A549 (cell line): ENCODE measurements at regions not wholly inside any gene's neighbourhood (a gene's known extent, or its start where the extent isn't known, plus 50 kb on each side); places are given as distances from the start of the nearest gene placed in this dataset.

Source experiments
- ATAC-seq, 2 experiments: fragments of 200-7000 bp in 1 of 2; fragments of >200 bp in 1 of 2; cut with Nextera tagmentation in 1 of 2; cut with Tn5 transposase in 1 of 2; 3 replicates each; pipeline versions ENCODE4 v1.8.0 to v1.9.1; 2018 to 2020; ENCODE audit warnings: mild to moderate bottlenecking in 1 of 2, moderate library complexity in 1 of 2
- CTCF ChIA-PET: fragments of 300-600 bp; sonication (Branson Sonifier 250); formaldehyde crosslinking; extraction: SDS; loops from one replicate; lab custom pipeline; 2021; ENCODE audit warnings: antibody characterized with exemption, inconsistent platforms; lab: Yijun Ruan, JAX
- POLR2A ChIA-PET: fragments of 350-600 bp; formaldehyde crosslinking; extraction: SDS; loops from one replicate; lab custom pipeline; 2021; ENCODE audit warnings: antibody characterized with exemption, inconsistent platforms; lab: Yijun Ruan, JAX
- DNase-seq, 2 experiments: peaks; one replicate each; pipeline versions ENCODE4 v3.0.0 to v3.0.0-alpha.2; 2011 to 2016; ENCODE audit warnings: low read depth in 1 of 2, low spot score in 1 of 2
- FAIRE-seq: peaks from 2 replicates; lab custom pipeline; 2011; peaks lifted over from hg19 to GRCh38; lab: Jason Lieb, UNC
- H3K27ac ChIP-seq, 2 experiments: fragments of >200 bp; sonication (Bioruptor Twin); formaldehyde crosslinking; 3 replicates each; pipeline ENCODE4 v1.5.1; 2016 to 2017
- H3K4me1 ChIP-seq: fragments of >200 bp; sonication (Bioruptor Twin); formaldehyde crosslinking; 3 replicates; pipeline ENCODE4 v1.6.1; 2016
- H3K4me2 ChIP-seq: fragments of >200 bp; sonication (Bioruptor Twin); formaldehyde crosslinking; 3 replicates; pipeline ENCODE4 v1.6.1; 2016
- H3K4me3 ChIP-seq: fragments of >200 bp; sonication (Bioruptor Twin); formaldehyde crosslinking; 3 replicates; pipeline ENCODE4 v1.5.1; 2016
- H3K9me3 ChIP-seq: fragments of >200 bp; sonication (Bioruptor Twin); formaldehyde crosslinking; 3 replicates; pipeline ENCODE4 v1.6.1; 2016
- BCL3 ChIP-seq: fragments of >200 bp; sonication (Bioruptor Twin); formaldehyde crosslinking; IDR thresholded peaks from 3 replicates; pipeline ENCODE4 v1.6.1; 2016
- CHD2 ChIP-seq: fragments of 150-350 bp; IDR thresholded peaks from 2 replicates; pipeline ENCODE4 v1.6.1; 2014; ENCODE audit warnings: low read length; ENCODE audit not compliant: partially characterized antibody
- CHD4 ChIP-seq: fragments of 200-600 bp; sonication (generic); IDR thresholded peaks from 2 replicates; pipeline ENCODE4 v1.6.1; 2016; ENCODE audit warnings: antibody characterized with exemption, mild to moderate bottlenecking, borderline replicate concordance
- E2F6 ChIP-seq: IDR thresholded peaks from 2 replicates; pipeline ENCODE4 v1.6.1; 2012; ENCODE audit warnings: low read depth, borderline replicate concordance
- EHF ChIP-seq: fragments of 250-450 bp; sonication (Bioruptor Pico); IDR thresholded peaks from 2 replicates; pipeline ENCODE4 v1.5.0; 2020; ENCODE audit warnings: mild to moderate bottlenecking
- EHMT2 ChIP-seq: fragments of 200-600 bp; sonication (generic); IDR thresholded peaks from 2 replicates; pipeline ENCODE4 v1.6.1; 2016; ENCODE audit warnings: antibody characterized with exemption, low read depth, mild to moderate bottlenecking, moderate library complexity
- EP300 ChIP-seq, 2 experiments: fragments of >200 bp; sonication (Bioruptor Twin); formaldehyde crosslinking; IDR thresholded peaks; 2 replicates in 1 of 2; 3 replicates in 1 of 2; pipeline ENCODE4 v1.6.1; 2016 to 2017
- ESRRA ChIP-seq: fragments of 150-350 bp; IDR thresholded peaks from 2 replicates; pipeline ENCODE4 v1.6.1; 2014; ENCODE audit warnings: mild to moderate bottlenecking, low read length, borderline replicate concordance
- FOSL2 ChIP-seq, 2 experiments: fragments of 450-650 bp in 1 of 2; fragments of >200 bp in 1 of 2; sonication (Bioruptor Twin) in 1 of 2; formaldehyde crosslinking; IDR thresholded peaks; 2 replicates each; pipeline versions ENCODE4 v1.5.0 to v1.6.1; 2016 to 2020; ENCODE audit warnings: mild to moderate bottlenecking in 1 of 2, moderate library complexity in 1 of 2
- FOXS1 ChIP-seq: fragments of 250-450 bp; sonication (Bioruptor Pico); IDR thresholded peaks from 2 replicates; pipeline ENCODE4 v1.5.0; 2020; ENCODE audit warnings: mild to moderate bottlenecking, moderate library complexity
- GATA3 ChIP-seq: IDR thresholded peaks from 2 replicates; pipeline ENCODE4 v1.6.1; 2012; ENCODE audit warnings: borderline replicate concordance
- HDAC2 ChIP-seq: fragments of 200-600 bp; sonication (generic); IDR thresholded peaks from 2 replicates; pipeline ENCODE4 v1.6.1; 2016
- HOXB5 ChIP-seq: fragments of 250-450 bp; sonication (Bioruptor Pico); IDR thresholded peaks from 2 replicates; pipeline ENCODE4 v1.5.0; 2020; ENCODE audit warnings: mild to moderate bottlenecking, moderate library complexity
- KDM1A ChIP-seq: fragments of 200-600 bp; sonication (generic); IDR thresholded peaks from 2 replicates; pipeline ENCODE4 v1.6.1; 2016; ENCODE audit warnings: low read depth, mild to moderate bottlenecking
- MYC ChIP-seq: IDR thresholded peaks from 2 replicates; pipeline ENCODE4 v1.6.1; 2012; ENCODE audit warnings: mild to moderate bottlenecking, inconsistent platforms, low read length, improper control_type of control experiment, borderline replicate concordance
- NPAS2 ChIP-seq: fragments of 250-450 bp; sonication (Bioruptor Pico); IDR thresholded peaks from 2 replicates; pipeline ENCODE4 v1.8.0; 2022; ENCODE audit warnings: mild to moderate bottlenecking, moderate library complexity, borderline replicate concordance
- PBX3 ChIP-seq: IDR thresholded peaks from 2 replicates; pipeline ENCODE4 v1.6.1; 2012
- POLR2AphosphoS2 ChIP-seq: conservative IDR thresholded peaks from 2 replicates; pipeline ENCODE4 v1.6.1; 2012; ENCODE audit warnings: low read length, improper control_type of control experiment, inconsistent platforms
- RAD21 ChIP-seq, 2 experiments: fragments of >200 bp in 1 of 2; sonication (Bioruptor Twin) in 1 of 2; formaldehyde crosslinking in 1 of 2; IDR thresholded peaks in 1 of 2; conservative IDR thresholded peaks in 1 of 2; 2 replicates in 1 of 2; 3 replicates in 1 of 2; pipeline ENCODE4 v1.6.1; 2012 to 2018; ENCODE audit warnings: inconsistent platforms in 1 of 2
- RNF2 ChIP-seq: fragments of 200-600 bp; sonication (generic); IDR thresholded peaks from 2 replicates; pipeline ENCODE4 v1.6.1; 2016; ENCODE audit warnings: low read depth, mild to moderate bottlenecking, antibody characterized with exemption, moderate library complexity, borderline replicate concordance
- SREBF2 ChIP-seq: fragments of 450-650 bp; IDR thresholded peaks from 2 replicates; pipeline ENCODE4 v1.6.1; 2014; ENCODE audit warnings: mild to moderate bottlenecking, moderate library complexity
- TFCP2L1 ChIP-seq: fragments of 250-450 bp; sonication (Bioruptor Pico); IDR thresholded peaks from 2 replicates; pipeline ENCODE4 v1.5.0; 2021; ENCODE audit warnings: mild to moderate bottlenecking
- USF2 ChIP-seq: fragments of 450-650 bp; IDR thresholded peaks from 2 replicates; pipeline ENCODE4 v1.6.1; 2014; ENCODE audit warnings: antibody characterized with exemption
- ZC3H11A ChIP-seq: fragments of 450-650 bp; IDR thresholded peaks from 2 replicates; pipeline ENCODE4 v1.6.1; 2014; ENCODE audit warnings: antibody characterized with exemption, mild to moderate bottlenecking
- ZNF302 ChIP-seq: fragments of 250-450 bp; sonication (Bioruptor Pico); IDR thresholded peaks from 2 replicates; pipeline ENCODE4 v1.9.0; 2021; ENCODE audit warnings: inconsistent platforms, mild to moderate bottlenecking, moderate library complexity
- WGBS: methylation state at CpG from one replicate; pipeline ENCODE4 v1.1.6; 2017; ENCODE audit errors: missing lambda C conversion rate; 5-methylcytosine and 5-hydroxymethylcytosine counted together

- no peak overlapping the region for H3K4me3 ChIP-seq
- ChIA-PET CTCF (no interaction called here), POLR2A (no interaction called here)
- ATAC-seq (no peak), FAIRE-seq (no peak), DNase-seq (no peak)
- no peak overlapping the region for H3K27ac ChIP-seq
- no peaks in the 10 kb centered on the region for H3K9me3 ChIP-seq
- H3K4me2 ChIP-seq = no peak overlapping the region
- under 1% methylated on average over 5 of the region's 5 CpGs for WGBS
- no peaks in the 10 kb centered on the region for H3K4me1 ChIP-seq
- TF ChIP-seq ZNF302 (CRISPR knock-in tag) = no peak
- TF ChIP-seq TFCP2L1 (CRISPR knock-in tag) = no peak
- no peak for TF ChIP-seq EHMT2
- TF ChIP-seq CHD4 = no peak
- no peak for TF ChIP-seq USF2
- no peak for TF ChIP-seq CHD2
- no peak for TF ChIP-seq FOXS1
Observed at GRCh38 chr1:57546549-57547330, 122.9 kb upstream of the DAB1 start.

GRCh38 chr1:57544345-57544744, 120.5 kb upstream of the DAB1 start:
- CTCF ChIA-PET = no interaction called here
- ATAC-seq (no peak), DNase-seq (no peak)
- Histone ChIP-seq H3K27ac (no peak overlapping the region), H3K4me1 (no peaks in the 10 kb centered on the region), H3K9me3 (no peaks in the 10 kb centered on the region)
- no peak for TF ChIP-seq E2F6
- TF ChIP-seq EHF (CRISPR knock-in tag) = no peak
- TF ChIP-seq PBX3 = no peak
- TF ChIP-seq GATA3 = no peak
- no peak for TF ChIP-seq EP300 (IDR thresholded peaks at IDR 0.05)
- TF ChIP-seq ZC3H11A = no peak
- TF ChIP-seq HOXB5 (CRISPR knock-in tag) = no peak
- TF ChIP-seq POLR2AphosphoS2 = no peak
- TF ChIP-seq FOSL2 (IDR thresholded peaks at IDR 0.05) = no peak
- TF ChIP-seq FOSL2 (CRISPR knock-in tag; IDR thresholded peaks at IDR 0.05) = no peak
- no peak for TF ChIP-seq BCL3
- no peak for TF ChIP-seq HDAC2
- TF ChIP-seq MYC = no peak
- no peak for TF ChIP-seq NPAS2 (CRISPR knock-in tag)
- no peak for TF ChIP-seq RAD21 (conservative IDR thresholded peaks at IDR 0.05 in 1 of 2, IDR thresholded peaks at IDR 0.05 in 1 of 2)
- TF ChIP-seq KDM1A = no peak
- no peak for TF ChIP-seq SREBF2
- TF ChIP-seq ESRRA = no peak
- no peak for TF ChIP-seq RNF2
- TF ChIP-seq CHD4 = no peak
- no peak for TF ChIP-seq TFCP2L1 (CRISPR knock-in tag)
- TF ChIP-seq, all 56 proteins: peak for 0
- WGBS = 3% methylated on average over 2 of the region's 2 CpGs
- FAIRE-seq = no peak
- Histone ChIP-seq H3K4me2 (no peak overlapping the region), H3K4me3 (no peak overlapping the region)
- POLR2A ChIA-PET = no interaction called here
